ENCODE measurements at regions not wholly inside any gene's neighbourhood (a gene's known extent, or its start where the extent isn't known, plus 50 kb on each side); places are given as distances from the start of the nearest gene placed in this dataset.
"Not testable (repeated sequence)": the region's sequence is repeated elsewhere in the genome, so short reads cannot be mapped to it uniquely, and the experiment has no call there.

GRCh38 chr5:92544596-92544995 is 1036.4 kb downstream of the NR2F1-AS1 start:
- no peak for TF ChIP-seq POLR2A (IDR thresholded peaks at IDR 0.05)
- no peak for TF ChIP-seq CTCF (IDR thresholded peaks at IDR 0.05)
- no peak for TF ChIP-seq EP300 (IDR thresholded peaks at IDR 0.05)
- intact Hi-C loops (cut with DNase I), result no loop called here
- no peak overlapping the region for H3K27ac ChIP-seq
- WGBS, 3 donors, result 38 to 56% (median 43%) methylated on average over 1 of the region's 1 CpG
- H3K4me3 ChIP-seq, result no peak overlapping the region
- no peaks in the 10 kb centered on the region for H3K9me3 ChIP-seq
- H3K27me3 ChIP-seq, result no peaks in the 10 kb centered on the region
- no peaks in the 10 kb centered on the region for H3K4me1 ChIP-seq (ENCODE audit: insufficient read depth)
- H3K36me3 ChIP-seq, result no peaks in the 10 kb centered on the region
- no peak for DNase-seq

- TF ChIP-seq CTCF (IDR thresholded peaks at IDR 0.05) (no peak), POLR2A (IDR thresholded peaks at IDR 0.05) (no peak), EP300 (IDR thresholded peaks at IDR 0.05) (no peak)
- 86 to 88% (median 87%) methylated on average over 3 of the region's 3 CpGs for WGBS, 3 donors
Observed at GRCh38 chr5:92544036-92544435, 1037.0 kb downstream of the NR2F1-AS1 start.

DNA sequence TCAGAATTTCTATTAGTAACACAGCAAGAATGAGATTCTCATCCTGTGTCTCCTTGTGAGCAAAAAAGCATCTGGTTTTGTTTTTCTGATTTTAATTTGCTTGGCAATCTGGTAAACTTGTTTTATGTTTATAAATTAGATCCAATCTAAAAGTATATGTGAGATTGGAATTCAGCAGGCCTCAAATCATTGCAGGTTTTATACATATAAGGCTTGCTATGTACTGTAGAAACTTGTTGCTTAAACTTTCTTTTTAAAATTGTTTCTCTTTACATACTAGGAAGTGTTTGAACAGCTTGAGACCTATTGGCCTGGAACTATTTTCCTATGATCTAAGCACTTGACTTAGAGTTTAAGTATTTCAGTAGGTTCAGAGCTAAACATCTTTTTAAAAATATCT is 1037.8 kb downstream of the NR2F1-AS1 start:
- H3K4me3 ChIP-seq, result no peak overlapping the region
- TF ChIP-seq POLR2A (IDR thresholded peaks at IDR 0.05) (no peak), CTCF (IDR thresholded peaks at IDR 0.05) (no peak), EP300 (IDR thresholded peaks at IDR 0.05) (no peak)
- no peaks in the 10 kb centered on the region for H3K27me3 ChIP-seq
- H3K36me3 ChIP-seq, result no peaks in the 10 kb centered on the region
- no peaks in the 10 kb centered on the region for H3K4me1 ChIP-seq (ENCODE audit: insufficient read depth)
- no peaks in the 10 kb centered on the region for H3K9me3 ChIP-seq
- intact Hi-C loops (cut with DNase I), result no loop called here
- H3K27ac ChIP-seq, result no peak overlapping the region
- DNase-seq, result no peak

More at GRCh38 chr5:92544036-92544435, 1037.0 kb downstream of the NR2F1-AS1 start:
- Histone ChIP-seq H3K4me1 (ENCODE audit: insufficient read depth) (no peaks in the 10 kb centered on the region), H3K27ac (no peak overlapping the region), H3K9me3 (no peaks in the 10 kb centered on the region), H3K27me3 (no peaks in the 10 kb centered on the region), H3K36me3 (no peaks in the 10 kb centered on the region), H3K4me3 (no peak overlapping the region)
- no peak for DNase-seq
- intact Hi-C loops (cut with DNase I), result no loop called here

DNA sequence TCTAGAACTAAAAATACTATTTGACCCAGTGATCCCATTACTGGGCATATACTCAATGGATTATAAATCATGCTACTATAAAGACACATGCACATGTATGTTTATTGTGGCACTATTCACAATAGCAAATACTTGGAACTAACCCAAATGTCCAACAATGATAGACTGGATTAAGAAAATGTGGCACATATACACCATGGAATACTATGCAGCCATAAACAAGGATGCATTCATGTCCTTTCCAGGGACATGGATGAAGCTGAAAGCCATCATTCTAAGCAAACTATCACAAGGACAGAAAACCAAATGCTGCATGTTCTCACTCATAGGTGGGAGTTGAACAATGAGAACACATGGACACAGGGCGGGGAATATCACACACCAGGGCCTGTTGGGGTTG is 1039.0 kb downstream of the NR2F1-AS1 start:
- WGBS, 3 donors, result 93 to 97% (median 97%) methylated on average over 1 of the region's 1 CpG
- DNase-seq; H3K27me3 ChIP-seq; H3K4me1 ChIP-seq (ENCODE audit: insufficient read depth); intact Hi-C loops (cut with DNase I); H3K27ac ChIP-seq; H3K4me3 ChIP-seq; H3K36me3 ChIP-seq; H3K9me3 ChIP-seq: not testable (repeated sequence)

- Histone ChIP-seq H3K9me3 (no peaks in the 10 kb centered on the region), H3K27me3 (no peaks in the 10 kb centered on the region), H3K27ac (peak overlapping the region in 1 of 2 donors; percentile 20), H3K4me3 (no peak overlapping the region), H3K36me3 (no peaks in the 10 kb centered on the region), H3K4me1 (ENCODE audit: insufficient read depth) (no peaks in the 10 kb centered on the region)
- WGBS, 3 donors, result 60 to 64% (median 61%) methylated on average over 4 of the region's 4 CpGs
- DNase-seq, result no peak
- TF ChIP-seq EP300 (IDR thresholded peaks at IDR 0.05), result no peak
- TF ChIP-seq POLR2A (IDR thresholded peaks at IDR 0.05), result no peak
- no peak for TF ChIP-seq CTCF (IDR thresholded peaks at IDR 0.05)
- intact Hi-C loops (cut with DNase I), result no loop called here
Observed at GRCh38 chr5:92527311-92528078, 1053.5 kb downstream of the NR2F1-AS1 start.
